NCI-H82 treated with DMSO at 0.1 percent for 48 hours (cell line): ENCODE measurements at regions not wholly inside any gene's neighbourhood (a gene's known extent, or its start where the extent isn't known, plus 50 kb on each side); places are given as distances from the start of the nearest gene placed in this dataset.

Experiments
- DNase-seq: peaks from one replicate; lab custom pipeline; 2025; ENCODE audit not compliant: unreplicated experiment; lab: John Stamatoyannopoulos, UW

DNA sequence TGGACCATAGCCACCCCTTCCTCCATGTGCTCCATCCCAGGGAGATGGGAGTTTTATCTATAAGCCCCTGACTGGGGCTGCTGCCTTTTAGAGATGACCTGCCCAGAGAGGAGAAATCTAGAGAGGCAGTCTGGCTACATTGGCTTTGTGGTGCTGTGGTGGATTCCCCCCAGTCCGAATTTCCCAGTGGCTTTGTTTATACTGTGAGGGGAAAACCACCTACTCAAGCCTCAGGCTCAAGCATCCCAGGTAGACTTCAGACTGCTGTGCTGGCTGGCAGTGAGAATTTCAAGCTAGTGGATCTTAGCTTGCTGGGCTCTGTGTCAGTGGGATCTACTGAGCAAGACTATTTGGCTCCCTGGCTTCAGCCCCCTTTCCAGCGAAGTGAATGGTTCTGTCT, 1195.7 kb upstream of the PCDH20 start:
- DNase-seq: no peak

- no peak for DNase-seq
Measured at GRCh38 chr13:62598708-62599107, 1183.1 kb upstream of the PCDH20 start.

GRCh38 chr13:62595976-62596375, 1180.3 kb upstream of the PCDH20 start:
- DNase-seq: no peak

DNA sequence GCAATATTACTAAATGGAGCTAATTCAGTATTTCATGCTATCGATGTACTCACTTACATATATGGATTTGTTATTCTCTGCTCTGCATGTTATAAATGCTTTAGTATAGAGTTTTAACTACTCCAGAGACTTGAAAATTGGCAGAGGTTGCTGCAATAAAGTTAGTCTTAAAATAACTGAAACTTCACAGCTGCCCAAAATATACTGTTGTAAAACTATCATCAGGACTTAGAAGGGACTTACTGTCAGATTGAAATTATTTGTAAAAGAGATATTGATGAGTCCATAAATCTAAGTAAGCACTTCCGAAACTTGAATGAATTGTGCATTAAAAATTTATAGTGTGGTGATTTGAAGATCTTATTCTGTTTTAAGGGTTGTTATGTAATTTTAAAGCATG, 1178.2 kb upstream of the PCDH20 start:
- no peak for DNase-seq

DNA sequence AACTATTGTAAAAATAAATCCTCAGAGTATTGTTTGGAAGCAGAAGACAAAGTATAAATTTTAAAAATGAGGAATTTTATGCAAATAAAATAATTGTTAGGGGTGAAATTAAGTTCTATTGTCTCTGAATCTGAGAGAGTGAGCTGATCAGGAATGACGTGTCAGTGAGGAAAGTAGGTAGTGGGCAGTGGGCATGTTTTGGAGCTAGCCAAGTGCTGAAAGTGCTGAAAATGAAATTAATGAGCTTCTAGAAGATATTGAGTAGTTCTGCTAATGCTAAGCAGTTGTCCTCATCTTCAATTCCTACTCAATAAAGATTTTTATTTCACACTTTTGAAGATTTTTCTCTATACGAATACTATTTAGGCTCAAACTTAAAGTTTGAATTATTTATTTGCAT, 1167.8 kb upstream of the PCDH20 start:
- DNase-seq: no peak

DNA sequence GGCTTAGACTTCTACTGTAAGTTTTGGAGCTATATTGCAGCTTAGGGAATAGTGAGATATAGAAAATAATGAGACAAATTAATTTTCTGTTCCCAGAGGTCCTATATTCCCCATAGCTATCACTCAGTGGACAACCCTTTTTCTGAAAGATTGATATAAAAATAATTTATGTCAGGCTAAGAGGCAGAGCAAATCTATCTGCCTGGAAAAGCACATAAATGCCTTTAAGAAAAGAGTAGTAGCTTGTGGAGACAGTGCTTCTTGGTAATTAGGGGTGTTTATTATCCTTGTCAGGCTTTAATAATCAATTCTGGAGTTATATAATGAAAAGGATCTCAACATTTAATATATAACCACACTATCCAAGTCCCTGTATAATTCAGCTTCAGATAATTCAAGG, 1162.8 kb upstream of the PCDH20 start:
- no peak for DNase-seq

DNA sequence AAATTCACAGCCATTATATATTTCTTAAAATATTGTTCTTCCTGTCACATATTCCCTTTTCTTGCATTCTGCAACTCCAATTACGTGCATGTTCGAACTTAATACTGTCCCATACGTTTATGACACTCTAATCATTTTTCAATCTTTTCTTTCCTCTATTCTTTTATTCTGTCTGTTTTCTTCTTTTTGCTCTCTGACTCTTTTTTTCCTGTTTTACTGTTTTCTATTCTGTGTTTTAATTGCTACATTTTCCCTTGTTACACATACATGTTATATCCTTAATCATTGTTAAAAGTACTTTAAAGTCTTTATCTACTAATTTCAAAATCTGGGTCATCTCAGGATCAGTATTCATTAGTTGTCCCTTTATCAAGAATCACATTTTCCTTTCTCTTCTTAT, 1149.1 kb upstream of the PCDH20 start:
- DNase-seq: no peak

GRCh38 chr13:62563251-62563650, 1147.6 kb upstream of the PCDH20 start:
- DNase-seq: no peak

DNA sequence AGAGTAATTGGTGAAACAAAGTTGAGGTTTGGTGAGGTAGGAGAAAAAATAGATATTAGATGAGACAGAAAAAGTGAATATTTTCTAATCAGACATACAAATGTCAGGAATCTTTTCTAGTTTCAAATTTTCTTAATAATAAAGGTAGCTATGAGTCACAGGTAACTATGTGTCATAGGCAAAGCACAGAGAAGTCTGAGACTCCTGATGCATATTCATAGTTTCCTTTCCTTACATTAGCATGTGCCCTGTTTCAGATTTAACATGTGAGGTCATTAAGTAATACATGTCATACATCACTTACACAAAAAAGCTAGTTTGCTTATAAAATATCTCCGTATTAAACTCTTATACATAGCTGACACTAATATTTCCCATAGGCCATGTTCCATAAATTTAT, 1141.3 kb upstream of the PCDH20 start:
- no peak for DNase-seq

GRCh38 chr13:62551588-62551987, 1135.9 kb upstream of the PCDH20 start:
- DNase-seq: no peak

DNA sequence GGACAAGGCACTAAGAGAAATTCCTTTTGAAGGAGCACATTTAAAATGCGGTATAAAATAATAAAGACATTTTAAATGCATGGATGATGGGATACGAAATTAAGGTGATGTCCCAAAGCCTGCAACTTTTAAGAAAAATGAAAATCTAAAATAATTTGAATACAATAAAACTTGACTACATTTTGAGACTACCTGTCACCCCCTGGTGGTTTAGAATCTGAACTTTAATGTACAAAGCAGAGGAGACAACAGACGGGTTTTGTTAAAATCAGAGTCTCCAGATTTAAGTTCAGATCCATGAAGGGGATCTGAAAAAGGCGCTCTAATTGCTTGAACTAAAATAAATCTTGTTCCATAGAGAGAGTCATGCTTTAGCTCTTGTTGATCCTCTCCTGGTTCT, 1129.3 kb upstream of the PCDH20 start:
- no peak for DNase-seq

- no peak for DNase-seq
Measured at GRCh38 chr13:62537593-62537992, 1121.9 kb upstream of the PCDH20 start.

GRCh38 chr13:62525652-62526051, 1110.0 kb upstream of the PCDH20 start:
- no peak for DNase-seq

DNA sequence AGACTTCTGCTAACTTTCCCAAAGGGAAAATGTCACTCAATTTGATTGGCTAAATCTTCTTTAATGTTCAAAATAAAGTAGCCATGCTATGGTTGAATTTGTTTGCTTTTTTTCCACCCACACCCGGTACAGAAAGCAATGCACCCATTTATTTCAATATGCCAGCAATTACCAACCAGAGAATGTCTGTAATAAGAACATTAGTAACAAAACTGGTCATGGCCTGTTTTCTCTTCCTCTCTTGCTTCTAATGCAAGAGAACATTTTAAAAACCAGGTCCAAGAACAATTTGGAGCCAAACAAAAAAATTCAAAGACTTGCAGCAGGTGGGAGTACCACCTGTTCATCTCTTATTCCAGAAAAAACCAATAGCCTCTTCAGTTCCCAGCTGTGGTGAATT, 1108.8 kb upstream of the PCDH20 start:
- DNase-seq: no peak

GRCh38 chr13:62524061-62524460, 1108.4 kb upstream of the PCDH20 start:
- DNase-seq: no peak

- peak; percentile 39 for DNase-seq
Measured at GRCh38 chr13:62512194-62513141, 1096.8 kb upstream of the PCDH20 start.

DNA sequence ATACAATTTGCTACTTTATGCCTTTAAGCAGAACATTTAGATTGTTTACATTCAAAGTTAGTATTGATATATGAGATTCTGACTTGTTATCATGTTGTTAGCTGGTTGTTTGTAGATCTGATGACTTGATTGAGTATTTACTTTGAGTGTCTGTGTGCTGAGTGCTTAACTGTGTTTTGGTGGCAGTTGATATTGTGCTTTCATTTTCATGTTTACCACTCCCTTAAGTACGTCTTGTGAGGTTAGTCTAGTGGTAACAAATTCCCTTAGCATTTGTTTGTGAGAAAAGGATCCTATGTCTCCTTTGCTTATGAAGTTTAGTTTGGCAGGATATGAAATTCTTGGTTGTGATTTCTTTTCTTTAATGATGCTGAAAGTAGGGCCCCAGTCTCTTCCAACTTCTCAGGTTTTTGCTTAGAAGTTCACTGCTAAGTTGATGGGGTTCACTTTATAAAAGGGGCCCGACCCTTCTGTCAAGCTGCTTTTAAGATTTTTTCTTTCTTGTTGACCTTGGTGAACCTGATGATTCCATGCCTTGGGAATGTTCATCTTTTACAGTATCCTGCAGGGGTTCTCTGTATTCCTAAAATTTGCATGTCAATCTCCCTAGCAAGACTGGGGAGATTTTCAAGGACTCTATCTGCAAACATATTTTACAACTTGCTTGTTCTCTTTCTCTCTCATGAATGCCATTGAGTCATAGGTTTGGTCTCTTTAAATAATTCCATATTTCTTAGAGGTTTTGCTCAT, 1095.4 kb upstream of the PCDH20 start:
- no peak for DNase-seq

- DNase-seq: no peak
Measured at GRCh38 chr13:62502588-62502987, 1086.9 kb upstream of the PCDH20 start.

DNA sequence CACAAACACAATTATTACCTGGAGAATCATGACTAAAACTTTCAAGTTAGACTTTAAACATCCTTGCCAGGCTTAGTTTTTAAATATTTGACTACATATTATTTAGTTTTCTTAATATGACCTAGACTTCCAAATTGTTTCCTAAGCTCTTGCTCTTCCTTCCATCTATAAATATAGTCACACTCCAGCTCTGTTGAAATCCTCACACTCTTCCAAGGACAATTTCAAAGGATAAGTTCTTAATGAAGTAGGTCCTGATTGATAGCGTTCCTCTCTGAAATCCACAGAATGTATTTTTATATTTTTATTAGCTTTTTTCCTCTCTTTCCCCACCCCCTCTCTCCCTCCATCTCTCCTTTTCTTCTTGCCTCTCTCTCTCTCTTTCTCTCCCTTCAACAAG, 1074.1 kb upstream of the PCDH20 start:
- DNase-seq: no peak

DNA sequence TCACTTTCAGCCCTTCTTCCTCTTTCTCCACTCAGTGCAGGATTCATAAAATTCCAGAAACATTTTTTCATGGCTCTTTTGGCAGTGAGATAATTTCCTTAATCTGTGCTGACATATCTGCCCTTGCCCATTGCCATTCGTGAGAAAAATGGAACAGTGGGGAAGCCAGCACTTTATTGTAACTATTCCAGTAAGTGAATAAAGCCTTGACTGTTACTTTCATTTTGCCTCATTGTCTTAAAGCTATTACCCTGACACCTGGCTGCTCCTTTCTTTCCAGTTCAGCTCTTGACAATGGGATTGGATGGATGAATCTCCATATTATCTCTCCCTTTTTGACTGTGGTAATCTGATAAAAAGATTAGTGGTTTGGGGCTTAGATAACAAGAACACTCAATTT, 1068.1 kb upstream of the PCDH20 start:
- DNase-seq: peak; percentile 98

DNA sequence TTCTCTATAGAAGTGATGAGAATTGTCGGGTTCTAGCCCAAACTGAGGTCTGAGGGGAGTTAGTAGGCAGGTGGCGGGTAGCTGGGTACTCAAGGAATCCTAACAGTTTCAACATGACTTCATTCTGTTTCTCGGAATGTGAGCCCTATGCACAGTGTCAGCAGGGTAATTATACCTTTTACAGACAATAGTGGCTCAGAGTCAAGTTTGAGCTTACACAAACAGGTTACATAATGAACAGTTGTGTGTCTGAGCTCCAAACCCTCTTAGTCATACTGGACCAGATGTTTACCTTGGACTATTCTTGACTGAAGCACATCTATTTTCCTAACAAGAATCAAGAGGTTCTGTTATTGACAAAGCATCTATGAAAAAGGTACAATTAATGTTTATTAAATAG, 1066.7 kb upstream of the PCDH20 start:
- DNase-seq: peak; percentile 30

- no peak for DNase-seq
Measured at GRCh38 chr13:62473944-62474237, 1058.2 kb upstream of the PCDH20 start.
